GM12874 (cell line): ENCODE measurements at regions not wholly inside any gene's neighbourhood (a gene's known extent, or its start where the extent isn't known, plus 50 kb on each side); places are given as distances from the start of the nearest gene placed in this dataset.

ENCODE experiments used
- CTCF ChIP-seq: IDR thresholded peaks from 2 replicates; pipeline ENCODE4 v1.5.1; 2011; ENCODE audit warnings: low read depth, mild to moderate bottlenecking, control low read depth, low read length, moderate library complexity; ENCODE audit not compliant: insufficient read depth

- no peak for TF ChIP-seq CTCF
These were observed 109.7 kb upstream of the KCNJ3 start for GRCh38 chr2:154588838-154589237.

GRCh38 chr2:154589514-154589913, 109.0 kb upstream of the KCNJ3 start:
- no peak for TF ChIP-seq CTCF

- TF ChIP-seq CTCF, result no peak
These were observed 107.1 kb upstream of the KCNJ3 start for GRCh38 chr2:154591294-154591820.

- TF ChIP-seq CTCF, result no peak
These were observed 99.3 kb upstream of the KCNJ3 start for GRCh38 chr2:154599189-154599588.

GRCh38 chr2:154600927-154601494, 97.5 kb upstream of the KCNJ3 start:
- no peak for TF ChIP-seq CTCF

- TF ChIP-seq CTCF, result no peak
These were observed 94.8 kb upstream of the KCNJ3 start for GRCh38 chr2:154603682-154604081.

- TF ChIP-seq CTCF, result no peak
These were observed 90.1 kb upstream of the KCNJ3 start for GRCh38 chr2:154608438-154608837.
